ENCODE measurements at regions not wholly inside any gene's neighbourhood (a gene's known extent, or its start where the extent isn't known, plus 50 kb on each side); places are given as distances from the start of the nearest gene placed in this dataset.

DNA sequence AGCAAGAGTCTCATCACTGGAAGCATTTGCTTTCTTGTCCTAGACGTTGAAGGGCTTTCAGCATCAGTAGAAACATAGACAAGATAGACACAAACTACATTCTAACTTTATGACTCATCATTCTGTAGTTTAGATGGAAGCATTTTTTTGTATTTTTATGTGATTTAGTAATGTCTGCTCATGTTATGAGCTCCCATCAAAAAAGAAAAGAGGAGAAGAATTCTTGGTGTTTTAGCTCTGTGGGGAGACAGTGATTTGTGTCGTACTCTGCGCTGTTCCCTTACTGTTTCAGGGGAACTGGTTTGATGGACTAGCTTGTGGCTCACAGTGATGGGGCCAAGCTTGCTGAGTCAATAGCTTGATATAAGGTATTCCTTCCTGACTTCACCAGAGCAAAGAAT lies 159.2 kb upstream of the WWC1 start:
- Mint-ChIP-seq H3K4me1 (peaks cover 19% of the 10 kb centered on the region), H3K9me3 (no peaks in the 10 kb centered on the region), H3K36me3 (ENCODE audit: low read depth) (no peaks in the 10 kb centered on the region), H3K27ac (no peak overlapping the region), H3K27me3 (ENCODE audit: insufficient read depth) (no peaks in the 10 kb centered on the region), H3K4me3 (no peak overlapping the region)
- no peak overlapping the region for H3K27ac ChIP-seq (ENCODE audit: low read depth, low read length)
- DNase-seq: no peak
- H3K36me3 ChIP-seq (ENCODE audit: control insufficient read depth, insufficient read depth, low read length): no peaks in the 10 kb centered on the region
- TF ChIP-seq, protein P1, sequence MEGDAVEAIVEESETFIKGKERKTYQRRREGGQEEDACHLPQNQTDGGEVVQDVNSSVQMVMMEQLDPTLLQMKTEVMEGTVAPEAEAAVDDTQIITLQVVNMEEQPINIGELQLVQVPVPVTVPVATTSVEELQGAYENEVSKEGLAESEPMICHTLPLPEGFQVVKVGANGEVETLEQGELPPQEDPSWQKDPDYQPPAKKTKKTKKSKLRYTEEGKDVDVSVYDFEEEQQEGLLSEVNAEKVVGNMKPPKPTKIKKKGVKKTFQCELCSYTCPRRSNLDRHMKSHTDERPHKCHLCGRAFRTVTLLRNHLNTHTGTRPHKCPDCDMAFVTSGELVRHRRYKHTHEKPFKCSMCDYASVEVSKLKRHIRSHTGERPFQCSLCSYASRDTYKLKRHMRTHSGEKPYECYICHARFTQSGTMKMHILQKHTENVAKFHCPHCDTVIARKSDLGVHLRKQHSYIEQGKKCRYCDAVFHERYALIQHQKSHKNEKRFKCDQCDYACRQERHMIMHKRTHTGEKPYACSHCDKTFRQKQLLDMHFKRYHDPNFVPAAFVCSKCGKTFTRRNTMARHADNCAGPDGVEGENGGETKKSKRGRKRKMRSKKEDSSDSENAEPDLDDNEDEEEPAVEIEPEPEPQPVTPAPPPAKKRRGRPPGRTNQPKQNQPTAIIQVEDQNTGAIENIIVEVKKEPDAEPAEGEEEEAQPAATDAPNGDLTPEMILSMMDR (conservative IDR thresholded peaks at IDR 0.05): no peak
- no peaks in the 10 kb centered on the region for H3K27me3 ChIP-seq (ENCODE audit: control insufficient read depth, insufficient read depth, low read length, poor library complexity, severe bottlenecking)
- 90 to 100% methylated on average over 1 to 3 of the region's 3 CpGs for WGBS, 2 experiments (ENCODE audit: insufficient coverage in 1 of 2, insufficient read length in 1 of 2)
- H3K4me1 ChIP-seq (ENCODE audit: control insufficient read depth, insufficient read depth, low read length): peaks cover 7% of the 10 kb centered on the region
- no peaks in the 10 kb centered on the region for H3K9me3 ChIP-seq (ENCODE audit: control insufficient read depth, low read length)
- no peak overlapping the region for H3K9ac ChIP-seq (ENCODE audit: extremely low read depth, low read length, poor library complexity, severe bottlenecking)
- H3K4me3 ChIP-seq (ENCODE audit: low read length): no peak overlapping the region

DNA sequence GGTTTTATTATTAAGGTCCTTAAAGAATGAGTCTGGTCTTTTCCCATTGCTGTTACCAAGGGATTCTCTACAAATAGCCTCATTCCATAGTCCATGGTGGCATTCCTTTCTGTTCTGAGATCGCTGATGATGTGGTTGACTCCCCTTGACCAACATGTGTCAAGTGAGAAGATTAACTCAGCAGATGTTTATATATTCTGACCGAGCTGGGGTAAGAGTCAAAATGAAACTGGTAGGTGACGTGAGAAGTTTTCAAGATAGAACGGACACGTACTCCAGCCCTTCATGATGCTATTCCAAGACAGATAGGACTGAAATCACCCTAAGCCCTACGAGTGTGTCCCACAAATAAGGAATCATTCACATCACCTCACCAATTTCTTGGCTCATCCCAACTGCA lies 155.5 kb upstream of the WWC1 start:
- Histone ChIP-seq H3K9ac (ENCODE audit: extremely low read depth, low read length, poor library complexity, severe bottlenecking) (no peak overlapping the region), H3K27me3 (ENCODE audit: control insufficient read depth, insufficient read depth, low read length, poor library complexity, severe bottlenecking) (no peaks in the 10 kb centered on the region), H3K27ac (ENCODE audit: low read depth, low read length) (no peak overlapping the region), H3K9me3 (ENCODE audit: control insufficient read depth, low read length) (no peaks in the 10 kb centered on the region), H3K4me3 (ENCODE audit: low read length) (no peak overlapping the region), H3K4me1 (ENCODE audit: control insufficient read depth, insufficient read depth, low read length) (peaks cover 12% of the 10 kb centered on the region), H3K36me3 (ENCODE audit: control insufficient read depth, insufficient read depth, low read length) (no peaks in the 10 kb centered on the region)
- Mint-ChIP-seq H3K27ac (no peak overlapping the region), H3K4me1 (peaks cover 19% of the 10 kb centered on the region), H3K9me3 (no peaks in the 10 kb centered on the region), H3K4me3 (no peak overlapping the region), H3K36me3 (ENCODE audit: low read depth) (no peaks in the 10 kb centered on the region), H3K27me3 (ENCODE audit: insufficient read depth) (no peaks in the 10 kb centered on the region)
- TF ChIP-seq, protein P1 (conservative IDR thresholded peaks at IDR 0.05): no peak
- WGBS, 2 experiments (ENCODE audit: insufficient coverage in 1 of 2, insufficient read length in 1 of 2): 91 to 92% methylated on average over 6 of the region's 6 CpGs
- no peak for DNase-seq

DNA sequence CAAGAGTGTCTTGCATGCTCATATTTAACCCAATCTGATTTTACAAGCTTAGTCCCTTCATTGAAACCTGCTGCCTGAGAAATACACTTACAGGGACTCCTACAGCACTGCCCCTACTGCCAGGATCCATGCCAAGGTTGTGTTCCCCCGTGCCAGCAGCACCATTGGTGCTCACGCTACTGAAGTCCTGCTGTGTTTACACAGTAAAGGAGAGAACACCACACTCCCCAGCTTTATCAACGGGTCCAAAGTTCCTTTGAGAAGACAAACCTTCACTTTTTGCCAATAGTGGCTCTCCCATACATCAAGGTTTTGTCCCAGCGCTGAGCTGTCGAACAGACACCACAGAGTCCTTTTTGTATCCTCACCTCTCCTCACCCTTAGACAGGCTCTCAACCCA lies 155.1 kb upstream of the WWC1 start:
- peaks cover 19% of the 10 kb centered on the region for H3K4me1 Mint-ChIP-seq
- WGBS, 2 experiments (ENCODE audit: insufficient coverage in 1 of 2, insufficient read length in 1 of 2): 80 to 82% methylated on average over 5 of the region's 5 CpGs
- no peak overlapping the region for H3K27ac Mint-ChIP-seq
- Histone ChIP-seq H3K9me3 (ENCODE audit: control insufficient read depth, low read length) (no peaks in the 10 kb centered on the region), H3K27me3 (ENCODE audit: control insufficient read depth, insufficient read depth, low read length, poor library complexity, severe bottlenecking) (no peaks in the 10 kb centered on the region), H3K36me3 (ENCODE audit: control insufficient read depth, insufficient read depth, low read length) (no peaks in the 10 kb centered on the region), H3K27ac (ENCODE audit: low read depth, low read length) (no peak overlapping the region), H3K4me1 (ENCODE audit: control insufficient read depth, insufficient read depth, low read length) (peaks cover 12% of the 10 kb centered on the region), H3K9ac (ENCODE audit: extremely low read depth, low read length, poor library complexity, severe bottlenecking) (no peak overlapping the region), H3K4me3 (ENCODE audit: low read length) (no peak overlapping the region)
- H3K9me3 Mint-ChIP-seq: no peaks in the 10 kb centered on the region
- H3K36me3 Mint-ChIP-seq (ENCODE audit: low read depth): no peaks in the 10 kb centered on the region
- TF ChIP-seq, protein P1 (conservative IDR thresholded peaks at IDR 0.05): no peak
- no peaks in the 10 kb centered on the region for H3K27me3 Mint-ChIP-seq (ENCODE audit: insufficient read depth)
- no peak for DNase-seq
- H3K4me3 Mint-ChIP-seq: no peak overlapping the region

Measured in endodermal cell (in vitro differentiated cells).